ENCODE measurements at regions not wholly inside any gene's neighbourhood (a gene's known extent, or its start where the extent isn't known, plus 50 kb on each side); places are given as distances from the start of the nearest gene placed in this dataset.

- intact Hi-C loops (cut with micrococcal nuclease; ENCODE audit: unreplicated experiment): no loop called here
- no TSS peak for BruUV-seq (replicated peaks)
- Histone ChIP-seq H3K79me2 (ENCODE audit: insufficient read depth, low read depth, low read length) (no peaks in the 10 kb centered on the region), H3K4me1 (ENCODE audit: insufficient read depth, low read length, poor library complexity, severe bottlenecking) (peaks cover 79% of the 10 kb centered on the region), H4K20me1 (ENCODE audit: insufficient read depth, low read length) (no peaks in the 10 kb centered on the region), H3K27ac (ENCODE audit: low read depth, low read length, poor library complexity, severe bottlenecking) (peak overlapping the region; percentile 95), H3K4me3 (ENCODE audit: low read depth, low read length, poor library complexity, severe bottlenecking) (no peak overlapping the region), H3K9me2 (ENCODE audit: insufficient read depth, low read length) (no peaks in the 10 kb centered on the region), H3K4me2 (ENCODE audit: low read length) (peak overlapping the region; percentile 70), H2AFZ (ENCODE audit: low read length) (peak overlapping the region; percentile 87; the same call in 1 of the 2 replicates), H3K9me3 (ENCODE audit: low read length) (no peaks in the 10 kb centered on the region), H3K36me3 (ENCODE audit: insufficient read depth, low read length) (no peaks in the 10 kb centered on the region)
- POLR2A ChIA-PET: interaction anchor here (0.6 to 2.2 kb wide), 12 partner anchors 12 to 231 kb away, joined by 3 to 10 read pairs (median 5); no protein-coding TSS in a partner anchor
- CTCF ChIA-PET (ENCODE audit: unreplicated experiment): interaction anchor here (0.5 to 0.6 kb wide), 4 partner anchors 66 to 266 kb away, joined by 3 read pairs; no protein-coding TSS in a partner anchor
- no peak for DNase-seq (ENCODE audit: low spot score)
- TF ChIP-seq EZH2phosphoT487 (IDR thresholded peaks at IDR 0.05; ENCODE audit: borderline replicate concordance, low read depth, low read length) (no peak), CTCF (conservative IDR thresholded peaks at IDR 0.05; ENCODE audit: low read length) (no peak)
These were observed 131.7 kb upstream of the TNS3 start for GRCh38 chr7:47713595-47713994.

GRCh38 chr7:47712416-47712815 lies 130.5 kb upstream of the TNS3 start:
- TF ChIP-seq EZH2phosphoT487 (IDR thresholded peaks at IDR 0.05; ENCODE audit: borderline replicate concordance, low read depth, low read length) (no peak), CTCF (conservative IDR thresholded peaks at IDR 0.05; ENCODE audit: low read length) (no peak)
- no peak overlapping the region for H3K4me3 ChIP-seq (ENCODE audit: low read depth, low read length, poor library complexity, severe bottlenecking)
- no peaks in the 10 kb centered on the region for H3K36me3 ChIP-seq (ENCODE audit: insufficient read depth, low read length)
- peaks cover 79% of the 10 kb centered on the region for H3K4me1 ChIP-seq (ENCODE audit: insufficient read depth, low read length, poor library complexity, severe bottlenecking)
- H3K27ac ChIP-seq (ENCODE audit: low read depth, low read length, poor library complexity, severe bottlenecking): no peak overlapping the region
- intact Hi-C loops (cut with micrococcal nuclease; ENCODE audit: unreplicated experiment): no loop called here
- CTCF ChIA-PET (ENCODE audit: unreplicated experiment): interaction anchor here (0.6 kb wide), 1 partner anchor 232 kb away, joined by 4 read pairs; no protein-coding TSS in a partner anchor
- peak overlapping the region; percentile 34; the same call in 1 of the 2 replicates for H2AFZ ChIP-seq (ENCODE audit: low read length)
- BruUV-seq (replicated peaks): no TSS peak
- POLR2A ChIA-PET: interaction anchor here (0.6 to 1.2 kb wide), 9 partner anchors 9 to 96 kb away, joined by 3 to 5 read pairs (median 3); no protein-coding TSS in a partner anchor
- no peak for DNase-seq (ENCODE audit: low spot score)
- no peaks in the 10 kb centered on the region for H3K79me2 ChIP-seq (ENCODE audit: insufficient read depth, low read depth, low read length)
- no peaks in the 10 kb centered on the region for H3K9me3 ChIP-seq (ENCODE audit: low read length)
- H3K4me2 ChIP-seq (ENCODE audit: low read length): no peak overlapping the region; the same call in 1 of the 2 replicates
- no peaks in the 10 kb centered on the region for H3K9me2 ChIP-seq (ENCODE audit: insufficient read depth, low read length)
- no peaks in the 10 kb centered on the region for H4K20me1 ChIP-seq (ENCODE audit: insufficient read depth, low read length)

- DNase-seq (ENCODE audit: low spot score): no peak
- H3K9me3 ChIP-seq (ENCODE audit: low read length): no peaks in the 10 kb centered on the region
- no peaks in the 10 kb centered on the region for H3K9me2 ChIP-seq (ENCODE audit: insufficient read depth, low read length)
- CTCF ChIA-PET (ENCODE audit: unreplicated experiment): no interaction called here
- H3K4me1 ChIP-seq (ENCODE audit: insufficient read depth, low read length, poor library complexity, severe bottlenecking): peaks cover 73% of the 10 kb centered on the region
- no TSS peak for BruUV-seq (replicated peaks)
- no peak overlapping the region for H3K4me2 ChIP-seq (ENCODE audit: low read length)
- H3K36me3 ChIP-seq (ENCODE audit: insufficient read depth, low read length): no peaks in the 10 kb centered on the region
- H2AFZ ChIP-seq (ENCODE audit: low read length): no peak overlapping the region
- intact Hi-C loops (cut with micrococcal nuclease; ENCODE audit: unreplicated experiment): no loop called here
- POLR2A ChIA-PET: interaction anchor here (0.6 to 1.2 kb wide), 6 partner anchors 10 to 64 kb away, joined by 3 to 5 read pairs (median 3); no protein-coding TSS in a partner anchor
- no peaks in the 10 kb centered on the region for H4K20me1 ChIP-seq (ENCODE audit: insufficient read depth, low read length)
- no peaks in the 10 kb centered on the region for H3K79me2 ChIP-seq (ENCODE audit: insufficient read depth, low read depth, low read length)
- no peak overlapping the region for H3K4me3 ChIP-seq (ENCODE audit: low read depth, low read length, poor library complexity, severe bottlenecking)
- H3K27ac ChIP-seq (ENCODE audit: low read depth, low read length, poor library complexity, severe bottlenecking): no peak overlapping the region
- TF ChIP-seq CTCF (conservative IDR thresholded peaks at IDR 0.05; ENCODE audit: low read length) (no peak), EZH2phosphoT487 (IDR thresholded peaks at IDR 0.05; ENCODE audit: borderline replicate concordance, low read depth, low read length) (no peak)
These were observed 129.9 kb upstream of the TNS3 start for GRCh38 chr7:47711776-47712175.

All from OCI-LY7 (cell line).